SU-DHL-6 (cell line): ENCODE measurements at regions not wholly inside any gene's neighbourhood (a gene's known extent, or its start where the extent isn't known, plus 50 kb on each side); places are given as distances from the start of the nearest gene placed in this dataset.

ENCODE experiments used
- H2AFZ ChIP-seq: fragments of 200-600 bp; sonication (generic); 2 replicates; pipeline ENCODE4 v1.6.1; 2014; ENCODE audit warnings: low read depth, mild to moderate bottlenecking, moderate library complexity, mixed read lengths, antibody characterized with exemption, low read length; ENCODE audit not compliant: severe bottlenecking
- H3F3A ChIP-seq: fragments of 200-600 bp; shearing (Covaris generic); 2 replicates; pipeline ENCODE4 v1.6.0; 2016; ENCODE audit warnings: antibody characterized with exemption, mild to moderate bottlenecking; ENCODE audit not compliant: insufficient read depth
- H3K27ac ChIP-seq: fragments of 200-600 bp; sonication (generic); 2 replicates; pipeline ENCODE4 v1.5.1; 2016; ENCODE audit warnings: low read depth, mild to moderate bottlenecking, low read length, moderate library complexity, mixed read lengths
- H3K27me3 ChIP-seq: fragments of 200-600 bp; sonication (generic), shearing (Covaris generic); 2 replicates; pipeline ENCODE4 v1.6.0; 2014; ENCODE audit warnings: mild to moderate bottlenecking, low read length
- H3K36me3 ChIP-seq: fragments of 200-600 bp; sonication (generic); 2 replicates; pipeline ENCODE4 v1.6.1; 2014; ENCODE audit warnings: mild to moderate bottlenecking, low read length, mixed read lengths
- H3K4me2 ChIP-seq: fragments of 300-600, 200-600 bp; shearing (Covaris generic), sonication (generic); 2 replicates; pipeline ENCODE4 v1.6.0; 2014; ENCODE audit warnings: low read length, low read depth, mild to moderate bottlenecking; ENCODE audit not compliant: poor library complexity, severe bottlenecking
- H3K4me3 ChIP-seq: fragments of 200-600 bp; sonication (generic); 2 replicates; pipeline ENCODE4 v1.5.1; 2014; ENCODE audit warnings: antibody characterized with exemption, low read length, mild to moderate bottlenecking, mixed read lengths; ENCODE audit not compliant: insufficient read depth, poor library complexity, severe bottlenecking
- H3K79me2 ChIP-seq: fragments of 200-600 bp; sonication (generic); 2 replicates; pipeline ENCODE4 v1.6.1; 2014; ENCODE audit warnings: mild to moderate bottlenecking, low read length, moderate library complexity; ENCODE audit not compliant: insufficient read depth
- H3K9ac ChIP-seq: fragments of 200-600 bp; sonication (generic); 2 replicates; pipeline ENCODE4 v1.7.0; 2014; ENCODE audit warnings: mild to moderate bottlenecking, low read length
- H3K9me2 ChIP-seq: fragments of 200-600 bp; sonication (generic); replicated peaks from 2 replicates; pipeline ENCODE4 v1.6.1; 2014; ENCODE audit warnings: low read length; ENCODE audit not compliant: insufficient read depth
- H3K9me3 ChIP-seq: fragments of 200-600 bp; sonication (generic); 2 replicates; pipeline ENCODE4 v1.6.1; 2014; ENCODE audit warnings: low read length, mixed read lengths; ENCODE audit not compliant: insufficient read depth
- H4K20me1 ChIP-seq: fragments of 200-600 bp; sonication (generic); 2 replicates; pipeline ENCODE4 v1.6.1; 2014; ENCODE audit warnings: low read depth, mild to moderate bottlenecking, antibody characterized with exemption, low read length, moderate library complexity, mixed read lengths
- EZH2phosphoT487 ChIP-seq: fragments of 200-600 bp; sonication (generic), shearing (Covaris generic); conservative IDR thresholded peaks from 2 replicates; pipeline ENCODE4 v1.6.1; 2018; ENCODE audit warnings: mild to moderate bottlenecking, antibody characterized with exemption, low read length, moderate library complexity, mixed read lengths
- TF ChIP-seq, protein P1 (sequence below): fragments of 200-600 bp; sonication (generic); IDR thresholded peaks from one replicate; pipeline ENCODE4 v1.5.1; 2017; ENCODE audit warnings: antibody characterized with exemption, mild to moderate bottlenecking, low read length, moderate library complexity; ENCODE audit not compliant: insufficient read depth, poor library complexity, severe bottlenecking

- Histone ChIP-seq H3K36me3 (no peaks in the 10 kb centered on the region), H3K4me2 (no peak overlapping the region), H2AFZ (no peak overlapping the region), H3K79me2 (no peaks in the 10 kb centered on the region), H3K27me3 (no peaks in the 10 kb centered on the region), H3K4me3 (no peak overlapping the region), H3K9ac (no peak overlapping the region), H3K27ac (no peak overlapping the region), H3K9me2 (no peaks in the 10 kb centered on the region), H3K9me3 (no peaks in the 10 kb centered on the region), H3F3A (no peaks in the 10 kb centered on the region), H4K20me1 (no peaks in the 10 kb centered on the region)
- TF ChIP-seq, protein P1, sequence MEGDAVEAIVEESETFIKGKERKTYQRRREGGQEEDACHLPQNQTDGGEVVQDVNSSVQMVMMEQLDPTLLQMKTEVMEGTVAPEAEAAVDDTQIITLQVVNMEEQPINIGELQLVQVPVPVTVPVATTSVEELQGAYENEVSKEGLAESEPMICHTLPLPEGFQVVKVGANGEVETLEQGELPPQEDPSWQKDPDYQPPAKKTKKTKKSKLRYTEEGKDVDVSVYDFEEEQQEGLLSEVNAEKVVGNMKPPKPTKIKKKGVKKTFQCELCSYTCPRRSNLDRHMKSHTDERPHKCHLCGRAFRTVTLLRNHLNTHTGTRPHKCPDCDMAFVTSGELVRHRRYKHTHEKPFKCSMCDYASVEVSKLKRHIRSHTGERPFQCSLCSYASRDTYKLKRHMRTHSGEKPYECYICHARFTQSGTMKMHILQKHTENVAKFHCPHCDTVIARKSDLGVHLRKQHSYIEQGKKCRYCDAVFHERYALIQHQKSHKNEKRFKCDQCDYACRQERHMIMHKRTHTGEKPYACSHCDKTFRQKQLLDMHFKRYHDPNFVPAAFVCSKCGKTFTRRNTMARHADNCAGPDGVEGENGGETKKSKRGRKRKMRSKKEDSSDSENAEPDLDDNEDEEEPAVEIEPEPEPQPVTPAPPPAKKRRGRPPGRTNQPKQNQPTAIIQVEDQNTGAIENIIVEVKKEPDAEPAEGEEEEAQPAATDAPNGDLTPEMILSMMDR: no peak
- no peak for TF ChIP-seq EZH2phosphoT487
Measured at GRCh38 chr6:80445751-80446150, 339.3 kb downstream of the BCKDHB start.

- H3K27me3 ChIP-seq: no peaks in the 10 kb centered on the region
- H4K20me1 ChIP-seq: no peaks in the 10 kb centered on the region
- H3K9ac ChIP-seq: no peak overlapping the region
- H3K27ac ChIP-seq: no peak overlapping the region
- no peak overlapping the region for H3K4me2 ChIP-seq
- no peaks in the 10 kb centered on the region for H3K36me3 ChIP-seq
- no peaks in the 10 kb centered on the region for H3K9me3 ChIP-seq
- H3K4me3 ChIP-seq: no peak overlapping the region
- H2AFZ ChIP-seq: no peak overlapping the region
- H3K9me2 ChIP-seq: no peaks in the 10 kb centered on the region
- H3K79me2 ChIP-seq: no peaks in the 10 kb centered on the region
- no peaks in the 10 kb centered on the region for H3F3A ChIP-seq
- TF ChIP-seq EZH2phosphoT487: no peak
- TF ChIP-seq, protein P1: no peak
Measured at GRCh38 chr6:80442366-80442765, 335.9 kb downstream of the BCKDHB start.

- H4K20me1 ChIP-seq: no peaks in the 10 kb centered on the region
- H2AFZ ChIP-seq: no peak overlapping the region
- no peaks in the 10 kb centered on the region for H3K79me2 ChIP-seq
- no peak overlapping the region for H3K4me3 ChIP-seq
- H3K9me2 ChIP-seq: no peaks in the 10 kb centered on the region
- H3K27ac ChIP-seq: no peak overlapping the region
- no peaks in the 10 kb centered on the region for H3K9me3 ChIP-seq
- H3F3A ChIP-seq: no peaks in the 10 kb centered on the region
- H3K27me3 ChIP-seq: no peaks in the 10 kb centered on the region
- TF ChIP-seq, protein P1: no peak
- no peak for TF ChIP-seq EZH2phosphoT487
- no peak overlapping the region for H3K9ac ChIP-seq
- H3K36me3 ChIP-seq: no peaks in the 10 kb centered on the region
- H3K4me2 ChIP-seq: no peak overlapping the region
Measured at GRCh38 chr6:80441131-80441530, 334.7 kb downstream of the BCKDHB start.
